NB4 (cell line): ENCODE measurements at regions not wholly inside any gene's neighbourhood (a gene's known extent, or its start where the extent isn't known, plus 50 kb on each side); places are given as distances from the start of the nearest gene placed in this dataset.

Experiments
- CTCF ChIP-seq: IDR thresholded peaks from one replicate; pipeline ENCODE4 v1.5.1; 2012; ENCODE audit warnings: low read depth, low read length
- MAX ChIP-seq: IDR thresholded peaks from 2 replicates; pipeline ENCODE4 v1.6.1; 2011; ENCODE audit warnings: low read depth, low read length
- MYC ChIP-seq: IDR thresholded peaks from 2 replicates; pipeline ENCODE4 v1.6.1; 2011; ENCODE audit warnings: low read depth, low read length
- POLR2A ChIP-seq: IDR thresholded peaks from 2 replicates; pipeline ENCODE4 v1.6.1; 2011; ENCODE audit warnings: mild to moderate bottlenecking; ENCODE audit not compliant: insufficient read length; ENCODE audit errors: extremely low read depth

- TF ChIP-seq CTCF (no peak), POLR2A (no peak), MAX (no peak), MYC (no peak)
Measured at GRCh38 chr3:21836227-21836626, 85.2 kb upstream of the ZNF385D start.
